ENCODE measurements at regions not wholly inside any gene's neighbourhood (a gene's known extent, or its start where the extent isn't known, plus 50 kb on each side); places are given as distances from the start of the nearest gene placed in this dataset.

GRCh38 chr20:11443382-11444119, 474.1 kb upstream of the BTBD3 start:
- TF ChIP-seq CTCF (IDR thresholded peaks at IDR 0.05) (no peak), EZH2phosphoT487 (IDR thresholded peaks at IDR 0.05) (peak; percentile 42), EZH2 (IDR thresholded peaks at IDR 0.05) (no peak)
